ENCODE measurements at regions not wholly inside any gene's neighbourhood (a gene's known extent, or its start where the extent isn't known, plus 50 kb on each side); places are given as distances from the start of the nearest gene placed in this dataset.

GRCh38 chr2:147442816-147443215 is 402.0 kb upstream of the ACVR2A start:
- TF ChIP-seq EP300 (IDR thresholded peaks at IDR 0.05) (no peak), CTCF (IDR thresholded peaks at IDR 0.05) (no peak), POLR2AphosphoS5 (IDR thresholded peaks at IDR 0.05) (no peak), POLR2A (IDR thresholded peaks at IDR 0.05) (no peak)

Data from sigmoid colon (tissue), 4 donors.